ENCODE measurements at regions not wholly inside any gene's neighbourhood (a gene's known extent, or its start where the extent isn't known, plus 50 kb on each side); places are given as distances from the start of the nearest gene placed in this dataset.

DNA sequence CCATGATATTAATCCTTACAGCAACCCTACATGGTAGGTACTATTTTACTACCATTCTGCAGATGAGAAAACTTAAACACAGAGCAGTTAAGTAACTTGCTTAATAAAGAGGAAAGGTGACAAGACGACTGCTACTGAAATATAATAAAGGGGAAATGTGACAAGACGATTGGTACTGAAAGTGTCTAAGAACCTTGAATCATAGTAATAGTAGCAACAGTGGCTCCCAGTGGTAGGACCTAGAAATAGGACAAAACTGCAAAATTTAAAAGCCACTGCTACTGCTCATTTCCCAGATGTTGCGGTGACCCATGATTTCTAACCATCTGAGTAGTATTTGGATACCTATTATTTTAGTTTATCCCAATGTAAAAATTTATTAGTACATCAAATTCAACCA is 89.5 kb downstream of the TASL start:
- Histone ChIP-seq H2BK20ac (ENCODE audit: low read depth, low read length, poor library complexity, severe bottlenecking) (no peak overlapping the region), H4K5ac (ENCODE audit: insufficient read length, low read depth, low read length) (no peak overlapping the region), H2BK5ac (ENCODE audit: insufficient read length, low read length) (no peak overlapping the region), H4K20me1 (ENCODE audit: control insufficient read depth, insufficient read depth, insufficient read length) (no peaks in the 10 kb centered on the region), H4K8ac (replicated peaks; ENCODE audit: insufficient read length, low read depth, low read length) (no peak overlapping the region), H3K4me1 (ENCODE audit: insufficient read depth, low read length) (no peaks in the 10 kb centered on the region), H3K4me2 (ENCODE audit: insufficient read depth, insufficient read length, low read length) (no peak overlapping the region), H2BK120ac (ENCODE audit: low read depth, low read length, poor library complexity, severe bottlenecking) (no peak overlapping the region), H2BK12ac (ENCODE audit: insufficient read length, low read depth, low read length) (no peak overlapping the region), H2BK15ac (ENCODE audit: low read depth, low read length) (no peak overlapping the region), H3K56ac (ENCODE audit: insufficient read length, low read depth, low read length) (no peak overlapping the region), H2AFZ (ENCODE audit: low read length) (no peak overlapping the region), H3T11ph (ENCODE audit: low read length) (no peak overlapping the region), H3K4ac (ENCODE audit: low read depth, low read length) (no peak overlapping the region), H3K9me3 (ENCODE audit: control insufficient read depth, low read depth, low read length) (no peaks in the 10 kb centered on the region), H3K9ac (ENCODE audit: extremely low read depth, insufficient read length, low read length) (no peak overlapping the region), H4K91ac (ENCODE audit: insufficient read length, low read depth, low read length) (no peak overlapping the region), H3K23me2 (ENCODE audit: insufficient read length, low read depth, low read length, poor library complexity, severe bottlenecking) (no peaks in the 10 kb centered on the region), H3K14ac (ENCODE audit: insufficient read depth, low read length) (no peak overlapping the region), H3K79me2 (ENCODE audit: insufficient read depth, low read length) (no peaks in the 10 kb centered on the region), H3K27me3 (ENCODE audit: insufficient read depth, low read length) (no peaks in the 10 kb centered on the region), H3K27ac (ENCODE audit: insufficient read length, low read depth, low read length) (no peak overlapping the region), H3K79me1 (ENCODE audit: insufficient read depth, low read depth, low read length, poor library complexity, severe bottlenecking) (no peaks in the 10 kb centered on the region), H3K18ac (ENCODE audit: insufficient read length, low read depth, low read length) (no peak overlapping the region), H3K23ac (ENCODE audit: insufficient read length, low read depth, low read length) (no peak overlapping the region), H2AK5ac (ENCODE audit: insufficient read length, low read length) (no peak overlapping the region)
- Mint-ChIP-seq H3K27ac (no peak overlapping the region), H3K4me3 (no peak overlapping the region), H3K4me1 (peaks cover 0 to 3% of the 10 kb centered on the region in 2 experiments; a peak in 2 of 4 replicates), H3K27me3 (ENCODE audit: low read depth) (no peaks in the 10 kb centered on the region), H3K9me3 (peaks cover 10 to 55% of the 10 kb centered on the region in 2 experiments), H3K36me3 (ENCODE audit: insufficient read depth in 1 of 3, low read depth in 3 of 3) (no peaks in the 10 kb centered on the region; a peak in 3 of 7 replicates)
- no CpG with 5 or more reads among the region's 3 CpGs for WGBS (ENCODE audit: extremely low coverage, insufficient read length, low lambda C conversion rate)
- DNase-seq, result no peak
- TF ChIP-seq, protein P1, sequence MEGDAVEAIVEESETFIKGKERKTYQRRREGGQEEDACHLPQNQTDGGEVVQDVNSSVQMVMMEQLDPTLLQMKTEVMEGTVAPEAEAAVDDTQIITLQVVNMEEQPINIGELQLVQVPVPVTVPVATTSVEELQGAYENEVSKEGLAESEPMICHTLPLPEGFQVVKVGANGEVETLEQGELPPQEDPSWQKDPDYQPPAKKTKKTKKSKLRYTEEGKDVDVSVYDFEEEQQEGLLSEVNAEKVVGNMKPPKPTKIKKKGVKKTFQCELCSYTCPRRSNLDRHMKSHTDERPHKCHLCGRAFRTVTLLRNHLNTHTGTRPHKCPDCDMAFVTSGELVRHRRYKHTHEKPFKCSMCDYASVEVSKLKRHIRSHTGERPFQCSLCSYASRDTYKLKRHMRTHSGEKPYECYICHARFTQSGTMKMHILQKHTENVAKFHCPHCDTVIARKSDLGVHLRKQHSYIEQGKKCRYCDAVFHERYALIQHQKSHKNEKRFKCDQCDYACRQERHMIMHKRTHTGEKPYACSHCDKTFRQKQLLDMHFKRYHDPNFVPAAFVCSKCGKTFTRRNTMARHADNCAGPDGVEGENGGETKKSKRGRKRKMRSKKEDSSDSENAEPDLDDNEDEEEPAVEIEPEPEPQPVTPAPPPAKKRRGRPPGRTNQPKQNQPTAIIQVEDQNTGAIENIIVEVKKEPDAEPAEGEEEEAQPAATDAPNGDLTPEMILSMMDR (conservative IDR thresholded peaks at IDR 0.05), result peak; percentile 58
